HTR-8/SVneo (cell line): ENCODE measurements at regions not wholly inside any gene's neighbourhood (a gene's known extent, or its start where the extent isn't known, plus 50 kb on each side); places are given as distances from the start of the nearest gene placed in this dataset.
A peak's percentile ranks its signal among the peaks of the same experiment; 100 is the strongest.

Source experiments
- DNase-seq: peaks from one replicate; pipeline ENCODE4 v3.0.0; 2011; ENCODE audit warnings: low spot score, mixed read lengths; ENCODE audit not compliant: insufficient read length
- FAIRE-seq: peaks from 2 replicates; lab custom pipeline; 2011; peaks lifted over from hg19 to GRCh38; lab: Jason Lieb, UNC

GRCh38 chr1:208565756-208566440 is 321.7 kb upstream of the PLXNA2 start:
- FAIRE-seq (no peak), DNase-seq (no peak)

DNA sequence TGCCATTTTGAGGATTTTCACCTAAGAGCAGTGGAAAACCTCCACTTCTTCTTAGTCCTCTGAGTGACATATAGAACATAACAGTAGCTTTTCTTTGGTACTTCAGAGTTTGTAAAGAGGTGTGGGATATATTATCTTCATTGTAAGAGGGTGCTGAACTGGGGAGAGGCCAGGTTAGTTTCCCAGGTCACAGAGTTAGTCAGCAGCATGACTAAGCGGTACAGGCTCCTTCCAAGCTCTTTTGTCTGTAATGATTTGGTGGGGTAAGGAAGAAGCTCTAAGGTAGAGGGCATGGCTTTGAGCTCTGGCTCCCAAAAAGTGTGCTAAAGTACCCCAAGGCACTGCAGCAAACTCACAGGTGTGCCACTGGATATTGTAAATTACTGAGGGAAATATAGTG is 325.0 kb upstream of the PLXNA2 start:
- FAIRE-seq, result no peak
- DNase-seq, result no peak

GRCh38 chr1:208570362-208570761 is 326.2 kb upstream of the PLXNA2 start:
- DNase-seq (no peak), FAIRE-seq (no peak)

GRCh38 chr1:208576425-208576824 is 332.2 kb upstream of the PLXNA2 start:
- DNase-seq, result no peak
- no peak for FAIRE-seq

GRCh38 chr1:208577381-208577905 is 333.3 kb upstream of the PLXNA2 start:
- DNase-seq (no peak), FAIRE-seq (no peak)

- FAIRE-seq, result no peak
- no peak for DNase-seq
These were observed 337.0 kb upstream of the PLXNA2 start for GRCh38 chr1:208581209-208581608.

DNA sequence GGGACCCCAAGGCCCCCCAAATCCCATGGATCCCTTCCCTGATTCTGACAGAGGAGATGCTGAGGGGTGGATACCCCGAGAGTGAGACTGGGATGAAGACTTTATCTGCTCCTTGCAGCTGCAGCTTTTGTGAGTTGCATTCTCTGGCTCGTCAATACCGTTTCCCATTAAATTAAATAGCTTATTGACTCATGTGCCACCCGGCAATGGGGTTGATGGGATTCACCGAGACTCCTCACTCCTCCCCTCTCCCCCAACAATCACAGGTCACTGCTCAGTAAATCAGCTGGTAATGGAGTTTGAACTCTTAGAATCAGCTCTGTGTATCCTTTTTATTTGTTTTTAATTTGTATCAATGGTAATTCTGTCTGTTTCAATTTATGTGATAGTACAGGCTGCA is 337.5 kb upstream of the PLXNA2 start:
- DNase-seq (no peak), FAIRE-seq (no peak)

DNA sequence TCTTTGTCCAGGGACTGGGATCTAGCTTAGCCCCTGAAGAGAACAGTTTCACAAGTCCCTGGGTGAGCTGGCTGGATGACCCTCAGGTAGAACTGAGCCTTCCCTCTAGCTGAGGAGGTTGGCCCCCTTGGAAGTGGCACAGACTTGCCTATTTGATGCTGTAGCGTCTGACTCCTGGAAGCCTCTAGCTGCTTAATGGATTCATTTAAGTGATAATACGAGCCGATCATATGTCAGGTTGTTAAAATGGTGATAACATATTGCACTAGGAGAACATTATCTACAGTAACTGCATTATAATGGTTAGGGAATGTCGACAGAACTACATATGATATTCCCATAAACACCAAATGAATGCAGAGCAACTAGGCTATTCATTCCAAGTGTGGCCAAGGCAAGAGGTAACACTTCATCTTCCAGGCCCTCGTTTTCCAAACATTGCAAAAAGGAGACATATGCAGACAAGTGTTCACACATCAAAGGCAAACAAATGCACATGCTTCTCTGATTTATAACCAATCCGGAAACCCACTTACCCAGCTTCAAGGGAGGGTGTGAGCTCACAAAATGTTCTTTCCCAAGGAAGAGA is 340.1 kb upstream of the PLXNA2 start:
- no peak for DNase-seq
- FAIRE-seq, result no peak

- DNase-seq (no peak), FAIRE-seq (no peak)
These were observed 342.9 kb upstream of the PLXNA2 start for GRCh38 chr1:208587110-208587509.

DNA sequence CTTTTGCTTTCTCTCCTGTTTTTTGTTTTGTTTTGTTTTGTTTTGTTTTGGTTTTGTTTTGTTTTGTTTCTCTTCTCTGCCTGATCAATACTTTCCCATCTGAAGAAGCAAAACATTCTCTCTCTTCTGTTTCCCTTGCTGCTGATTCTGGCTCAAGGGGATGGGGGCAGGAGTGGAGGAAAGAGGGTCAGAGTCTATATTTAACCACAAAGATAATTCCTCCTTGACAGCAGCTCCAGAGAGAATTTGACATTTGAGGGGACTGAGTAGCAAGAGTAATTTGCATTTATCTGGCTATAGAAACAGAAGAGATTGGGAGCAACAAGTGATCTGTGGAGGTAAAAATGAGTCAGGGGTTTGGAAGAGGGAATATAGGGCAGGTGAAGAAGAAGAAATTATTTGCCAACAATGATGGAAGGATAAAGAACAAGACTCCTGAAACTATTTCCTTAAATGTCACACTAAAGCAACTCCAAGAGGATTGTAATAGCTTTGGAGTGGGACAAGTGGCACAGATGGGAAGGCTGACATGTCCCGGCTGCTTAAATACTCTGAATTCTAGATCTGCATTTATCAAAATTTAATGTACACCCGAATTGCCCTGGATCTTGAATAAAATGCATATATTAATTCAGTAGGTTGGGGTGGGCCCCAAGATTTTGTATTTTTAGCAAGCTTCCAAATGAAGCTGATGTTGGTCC is 349.3 kb upstream of the PLXNA2 start:
- FAIRE-seq (no peak), DNase-seq (no peak)

DNA sequence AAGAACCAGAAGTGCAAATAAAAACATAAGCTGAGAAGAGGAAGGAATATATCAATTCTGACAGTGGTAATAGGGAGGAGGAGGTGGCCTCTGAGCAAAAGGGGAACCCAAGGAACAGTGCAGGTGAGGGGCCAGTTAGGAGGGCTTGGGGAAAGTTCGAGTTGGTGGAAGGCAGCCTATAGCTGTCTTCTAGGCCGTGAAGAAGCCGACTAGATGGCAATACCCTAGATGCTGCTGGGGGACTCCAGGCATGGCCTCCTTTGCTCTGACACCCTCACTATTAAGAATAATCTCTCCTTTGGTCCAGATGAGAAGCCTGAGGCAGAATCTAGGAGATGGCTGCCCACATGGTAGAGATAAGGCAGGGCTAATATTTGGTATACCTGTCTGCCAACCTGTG is 351.1 kb upstream of the PLXNA2 start:
- no peak for DNase-seq
- FAIRE-seq, result no peak

DNA sequence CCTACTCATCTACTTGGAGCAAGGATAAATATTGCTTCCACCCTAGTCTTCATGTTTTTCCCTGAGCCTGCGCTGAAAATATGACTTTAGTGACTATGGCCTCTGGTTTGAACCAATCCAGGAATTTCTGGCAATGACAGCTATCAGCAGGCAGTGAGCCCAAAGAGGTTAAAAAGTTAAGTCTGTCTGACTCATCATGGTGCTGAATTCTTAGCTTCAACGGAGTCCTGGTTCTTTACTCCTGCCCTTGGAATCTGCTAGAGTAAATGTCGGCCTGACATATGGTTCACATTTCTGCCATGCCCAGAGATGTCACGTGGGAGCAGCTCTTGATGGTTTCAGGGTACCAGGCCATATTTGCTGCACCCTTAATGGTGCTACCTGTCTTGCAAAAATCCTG is 351.6 kb upstream of the PLXNA2 start:
- FAIRE-seq, result peak; percentile 76
- DNase-seq, result peak; percentile 25

DNA sequence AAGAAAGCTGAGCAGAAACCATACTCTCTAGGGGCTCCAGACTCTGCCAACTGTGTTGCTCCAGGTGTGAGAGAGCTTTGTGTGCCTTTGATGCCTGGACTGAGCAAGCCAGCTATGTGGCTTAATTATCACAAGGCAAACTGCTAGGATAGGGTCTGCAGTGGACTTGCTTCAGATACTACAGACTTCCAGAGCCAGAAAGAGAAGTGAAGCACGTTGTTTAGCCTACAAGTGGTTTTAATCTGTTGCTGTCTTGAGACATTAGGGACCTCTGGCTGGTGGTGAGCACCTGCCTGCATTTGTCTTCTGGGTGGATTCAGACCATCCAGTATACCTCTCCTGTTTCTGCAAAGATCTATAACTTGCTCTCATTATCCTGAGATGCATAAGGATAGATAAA is 353.4 kb upstream of the PLXNA2 start:
- DNase-seq (no peak), FAIRE-seq (no peak)

GRCh38 chr1:208598021-208598420 is 353.8 kb upstream of the PLXNA2 start:
- no peak for FAIRE-seq
- DNase-seq, result no peak

DNA sequence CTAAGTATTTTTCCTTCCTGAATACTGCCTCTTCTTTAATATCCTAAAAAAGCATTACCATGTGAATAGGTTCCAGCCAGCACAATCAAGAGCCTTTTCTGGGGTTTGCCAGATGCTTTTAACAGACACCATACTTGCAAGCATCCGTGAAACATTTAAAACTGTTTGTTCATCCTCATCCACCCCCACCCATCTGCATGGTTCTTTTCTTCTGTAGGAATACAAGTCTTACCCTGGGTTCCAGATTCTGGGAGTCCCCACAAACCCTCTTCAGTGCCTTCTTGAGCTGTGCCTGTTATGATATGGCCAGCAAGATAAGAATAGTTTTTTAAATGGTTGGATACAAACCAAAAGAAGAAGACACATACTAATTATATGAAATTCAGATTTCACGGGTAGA is 354.9 kb upstream of the PLXNA2 start:
- no peak for FAIRE-seq

DNA sequence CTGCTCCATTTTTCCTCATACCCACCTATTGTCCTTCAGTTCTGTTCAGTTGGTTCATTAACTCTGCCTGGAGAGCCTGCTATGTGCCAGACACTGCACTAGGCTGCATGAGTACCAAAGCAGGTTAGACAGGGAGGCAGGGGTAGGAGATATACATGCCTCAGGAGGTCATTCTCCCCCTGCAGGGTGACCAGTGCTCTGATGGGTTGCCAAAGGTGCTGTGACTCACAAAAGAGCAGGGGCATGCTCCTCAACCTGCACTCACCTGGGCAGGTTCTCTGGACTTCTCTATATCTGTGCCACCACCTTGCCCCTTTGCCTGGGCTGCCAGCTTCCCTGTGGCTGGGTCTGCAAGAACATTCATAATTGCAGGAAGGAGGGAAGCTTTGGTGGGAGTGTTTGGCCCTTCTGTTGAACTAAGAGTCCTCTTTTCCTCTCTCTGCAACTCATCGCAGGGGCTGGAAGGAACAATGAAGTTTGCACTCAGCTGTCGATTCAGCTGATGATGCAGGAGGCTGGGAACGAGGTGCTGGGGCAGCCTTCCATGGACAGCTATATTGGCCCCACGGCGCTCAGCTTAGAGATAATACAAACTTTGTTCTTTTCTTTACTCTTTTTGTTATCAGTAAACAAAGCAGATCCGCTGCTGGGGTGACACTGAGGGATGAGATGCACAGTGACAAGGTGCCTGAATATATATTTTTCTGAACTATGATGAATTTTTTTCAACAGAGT is 356.4 kb upstream of the PLXNA2 start:
- no peak for DNase-seq
- FAIRE-seq, result no peak

More for the DNA sequence above, 354.9 kb upstream of the PLXNA2 start:
- DNase-seq, result no peak

GRCh38 chr1:208601561-208601960 is 357.4 kb upstream of the PLXNA2 start:
- no peak for FAIRE-seq
- no peak for DNase-seq

DNA sequence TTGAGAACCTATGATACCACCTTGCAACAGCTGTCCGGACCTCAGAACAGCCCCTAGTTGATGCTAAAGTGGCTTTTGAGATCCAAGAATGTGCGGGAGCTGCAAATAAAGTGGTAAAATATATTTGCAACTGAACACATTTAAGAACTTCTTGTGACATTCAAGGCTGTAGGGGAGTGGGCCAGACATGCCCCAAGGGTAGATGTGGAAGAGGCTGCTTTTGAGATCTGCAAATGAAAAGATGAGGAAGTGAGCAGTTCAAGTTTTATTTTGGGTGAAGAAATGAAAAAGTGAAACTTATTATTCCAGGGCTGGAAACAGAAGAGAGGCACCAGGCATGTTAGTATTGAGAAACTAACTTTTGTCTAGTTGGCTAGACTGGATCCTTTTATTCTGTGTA is 359.5 kb upstream of the PLXNA2 start:
- FAIRE-seq, result no peak
- no peak for DNase-seq

DNA sequence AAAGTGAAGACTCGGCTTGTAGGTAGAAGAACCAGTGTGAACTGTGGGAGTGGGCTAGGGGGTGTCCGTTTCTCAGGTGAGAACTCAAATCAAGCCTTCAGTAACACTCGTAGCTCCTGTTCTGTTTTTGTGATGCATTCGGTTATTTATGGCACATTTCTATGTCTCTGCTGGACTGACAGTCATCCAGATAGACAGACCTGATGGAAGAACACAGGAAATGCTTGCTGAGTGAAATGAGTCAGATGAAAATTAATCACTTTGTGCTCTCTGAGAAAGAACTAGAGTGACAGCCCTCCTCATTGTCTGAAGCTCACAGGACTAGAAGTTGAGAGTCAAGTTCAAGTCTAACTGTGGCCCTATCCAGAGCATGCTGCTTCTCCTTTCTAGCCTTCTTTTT is 360.1 kb upstream of the PLXNA2 start:
- peak; percentile 73 for FAIRE-seq
- DNase-seq, result peak; percentile 12

- FAIRE-seq (no peak), DNase-seq (no peak)
These were observed 362.8 kb upstream of the PLXNA2 start for GRCh38 chr1:208606959-208607358.

GRCh38 chr1:208607616-208608015 is 363.4 kb upstream of the PLXNA2 start:
- DNase-seq, result no peak
- FAIRE-seq, result no peak
